UCSD-AML1 (cell line): ENCODE measurements at regions not wholly inside any gene's neighbourhood (a gene's known extent, or its start where the extent isn't known, plus 50 kb on each side); places are given as distances from the start of the nearest gene placed in this dataset.
"Not testable (repeated sequence)": the region's sequence is repeated elsewhere in the genome, so short reads cannot be mapped to it uniquely, and the experiment has no call there.

Experiments
- DNase-seq: peaks from one replicate; lab custom pipeline; 2025; ENCODE audit not compliant: unreplicated experiment; lab: John Stamatoyannopoulos, UW

DNA sequence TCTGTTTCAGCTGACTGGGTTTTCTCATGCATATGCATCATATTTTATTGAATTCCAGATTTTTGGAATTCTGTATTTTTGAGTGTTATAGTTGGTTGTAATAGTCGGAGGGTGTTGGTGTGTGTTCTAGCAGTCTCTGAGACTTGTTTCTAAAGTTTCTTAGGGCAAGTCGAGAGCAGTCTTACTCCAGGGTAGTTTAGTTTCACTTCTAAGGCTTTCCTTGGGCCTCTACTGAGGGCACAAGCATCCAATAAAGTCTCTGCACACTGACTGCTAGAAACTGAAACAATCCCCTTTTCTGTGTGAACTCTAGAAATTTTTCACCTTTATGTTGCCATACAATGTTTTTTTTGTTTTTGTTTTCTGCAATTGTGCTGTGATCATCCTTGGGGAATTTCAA is 663.7 kb upstream of the LRATD1 start:
- no peak for DNase-seq

DNA sequence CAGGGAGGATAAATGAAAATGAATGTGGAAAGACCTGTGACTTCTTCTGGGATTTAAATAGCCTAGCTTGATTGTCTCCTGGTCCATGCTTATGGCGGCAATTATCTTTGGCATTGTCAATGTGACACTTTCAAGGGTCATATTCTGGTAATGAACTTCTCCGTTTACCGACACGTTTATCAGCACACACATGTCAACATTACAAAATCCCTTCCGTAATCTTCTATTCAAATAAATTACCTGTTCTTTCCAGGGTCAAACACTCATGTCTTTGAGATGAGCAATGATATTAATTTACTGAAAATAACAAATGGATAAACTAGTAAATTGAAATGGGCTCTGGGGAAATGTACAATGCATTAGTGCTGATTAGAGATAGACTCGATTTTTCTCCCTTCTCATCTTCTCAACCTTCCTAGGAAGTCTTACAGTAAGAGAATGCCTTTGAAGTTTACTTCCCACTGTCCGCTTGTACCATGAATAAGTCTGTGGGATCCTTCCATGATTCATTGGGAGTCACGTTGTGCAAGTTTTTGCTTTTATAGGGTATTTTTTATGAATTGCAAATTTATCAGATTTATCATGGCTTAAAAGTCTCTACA is 646.3 kb upstream of the LRATD1 start:
- no peak for DNase-seq

DNA sequence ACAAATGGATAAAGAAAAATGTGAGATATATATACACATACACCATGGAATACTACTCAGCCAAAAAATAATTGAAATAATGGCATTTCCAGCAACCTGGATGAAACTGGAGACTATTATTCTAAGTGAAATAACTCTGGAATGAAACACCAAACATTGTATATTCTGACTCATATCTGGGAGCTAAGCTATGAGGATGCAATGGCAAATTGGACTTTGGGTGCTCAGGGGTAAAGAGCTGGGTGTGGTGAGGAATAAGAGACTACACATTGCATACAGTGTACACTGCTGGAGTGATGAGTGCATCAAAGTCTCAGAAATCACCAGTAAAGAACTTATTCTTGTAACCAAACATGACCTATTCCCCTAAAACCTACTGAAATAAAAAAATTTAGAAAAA is 636.0 kb upstream of the LRATD1 start:
- no peak for DNase-seq

DNA sequence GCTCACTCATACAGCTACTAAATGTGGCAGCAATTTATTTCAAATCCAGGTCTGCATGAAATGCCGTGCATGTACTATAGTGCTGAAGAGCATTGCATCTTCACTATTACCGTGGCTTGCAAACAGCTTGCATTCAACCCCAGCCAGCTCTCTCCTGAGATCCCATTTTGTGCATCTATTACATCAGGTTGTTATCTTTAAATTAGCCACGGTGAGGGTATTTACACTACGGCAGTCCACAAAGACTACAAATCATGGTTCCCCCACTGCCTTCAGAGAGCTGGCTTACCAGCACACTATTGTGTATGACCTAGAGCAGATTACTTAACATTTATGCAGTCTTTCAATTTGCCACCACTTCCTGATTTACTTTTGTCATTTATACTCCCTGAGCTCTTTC is 621.3 kb upstream of the LRATD1 start:
- no peak for DNase-seq

DNA sequence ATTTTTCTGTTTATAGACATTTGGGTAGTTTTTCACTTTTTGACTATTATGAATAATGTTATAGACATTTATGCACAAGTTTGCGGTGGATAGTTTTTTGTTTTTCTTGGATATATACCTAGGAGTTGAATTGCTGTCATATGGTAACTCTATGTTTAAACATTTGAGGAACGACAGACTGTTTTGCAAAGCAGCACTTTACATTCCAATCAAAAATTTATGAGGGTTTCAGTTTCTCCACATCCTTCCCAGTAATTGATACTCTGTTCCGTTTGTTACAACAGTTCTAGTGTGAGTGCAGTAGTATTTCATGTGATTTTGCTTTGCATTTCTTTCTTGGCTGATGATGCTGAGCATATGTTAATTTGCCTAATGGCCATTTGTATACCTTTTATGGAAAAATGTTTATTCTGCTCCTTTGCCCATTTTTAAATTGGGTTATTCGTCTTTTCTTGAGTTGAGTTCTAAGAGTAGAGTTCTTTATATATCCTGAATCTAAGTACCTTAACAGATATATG is 617.3 kb upstream of the LRATD1 start:
- no peak for DNase-seq

DNA sequence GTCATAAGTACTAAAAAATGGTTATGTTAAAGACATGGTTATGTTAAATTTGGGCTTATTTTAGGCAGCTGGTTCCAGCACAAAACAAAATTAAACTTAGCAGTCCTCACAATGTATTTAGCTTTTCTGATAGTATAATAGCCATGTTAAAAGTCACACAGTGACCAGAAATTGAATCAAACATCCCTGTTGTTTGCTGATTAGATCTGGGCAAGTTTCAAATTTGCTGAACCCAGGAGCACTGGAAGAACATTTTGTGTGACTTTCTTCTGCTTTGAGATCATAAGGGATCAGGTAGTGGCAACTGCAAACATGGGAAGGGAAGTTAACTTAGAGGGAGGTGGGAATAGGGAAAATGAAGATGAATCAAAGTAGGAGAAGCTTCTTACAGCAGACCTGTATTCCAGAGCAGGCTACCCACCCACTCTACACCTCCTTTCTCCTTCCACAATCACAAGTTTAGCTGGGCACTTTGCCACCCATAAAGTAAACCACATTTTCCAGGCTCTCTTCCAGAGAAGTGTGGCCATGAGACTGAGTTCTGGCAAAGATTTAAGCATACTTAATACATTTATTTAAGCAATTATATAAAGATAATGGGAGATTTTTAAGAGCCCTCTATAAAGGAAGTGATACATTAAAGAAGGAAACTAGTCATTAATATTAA is 616.1 kb upstream of the LRATD1 start:
- no peak for DNase-seq

DNA sequence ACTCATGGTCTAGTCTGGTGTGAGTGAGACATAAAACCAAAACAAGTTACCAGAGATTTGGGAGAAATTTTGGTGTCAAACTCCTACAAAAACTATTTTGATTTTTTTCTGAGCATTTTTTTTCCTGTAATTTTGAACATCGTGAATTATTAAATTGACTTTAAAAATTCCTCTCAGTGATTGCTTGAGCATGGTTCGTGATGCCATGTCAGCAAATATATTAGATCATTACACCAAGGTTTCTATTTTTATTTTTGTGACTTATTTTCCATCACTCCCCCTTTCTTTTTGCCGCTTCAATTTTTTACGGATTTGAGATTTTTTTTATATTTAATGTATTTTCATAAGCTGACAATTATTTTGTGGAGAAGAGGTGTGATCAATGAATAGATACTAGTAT is 613.9 kb upstream of the LRATD1 start:
- no peak for DNase-seq

DNA sequence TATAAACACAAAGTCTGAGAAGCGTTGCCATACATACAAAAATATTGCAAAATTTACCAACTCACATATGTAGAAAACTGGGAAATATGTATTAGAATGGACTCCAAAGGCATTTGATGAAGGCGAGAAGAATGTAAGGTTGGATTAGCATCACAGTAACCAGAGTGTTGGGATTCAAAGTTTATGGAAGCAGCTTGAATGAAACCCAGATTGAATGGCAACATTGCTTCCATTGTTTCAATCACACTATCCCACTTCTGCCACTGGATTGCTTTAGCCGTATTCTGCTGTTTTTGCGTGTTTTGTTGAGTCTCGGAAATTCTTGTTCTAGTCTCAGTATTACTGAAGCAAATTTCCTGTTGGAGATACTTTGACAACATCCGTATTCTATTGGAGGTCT is 609.0 kb upstream of the LRATD1 start:
- no peak for DNase-seq

DNA sequence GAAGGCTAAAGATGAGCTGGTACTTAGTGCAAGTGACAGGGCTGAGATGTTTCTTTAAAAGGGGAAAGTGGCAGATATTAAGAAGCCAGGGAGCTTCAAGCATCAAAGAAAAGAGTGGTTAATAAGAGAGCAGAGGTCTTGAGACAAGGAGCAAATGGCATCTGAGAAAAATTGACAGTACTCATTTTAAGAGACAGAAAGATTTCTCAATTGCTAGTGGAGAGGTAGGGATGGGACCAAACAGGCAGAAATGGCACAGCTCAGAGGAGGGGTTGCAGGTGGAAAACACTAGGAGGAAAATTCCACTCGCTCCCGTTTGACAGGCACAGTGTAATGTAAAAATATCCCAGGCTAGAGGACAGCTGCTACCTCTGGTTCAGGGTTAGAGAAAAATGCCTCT is 593.4 kb upstream of the LRATD1 start:
- DNase-seq: no peak

DNA sequence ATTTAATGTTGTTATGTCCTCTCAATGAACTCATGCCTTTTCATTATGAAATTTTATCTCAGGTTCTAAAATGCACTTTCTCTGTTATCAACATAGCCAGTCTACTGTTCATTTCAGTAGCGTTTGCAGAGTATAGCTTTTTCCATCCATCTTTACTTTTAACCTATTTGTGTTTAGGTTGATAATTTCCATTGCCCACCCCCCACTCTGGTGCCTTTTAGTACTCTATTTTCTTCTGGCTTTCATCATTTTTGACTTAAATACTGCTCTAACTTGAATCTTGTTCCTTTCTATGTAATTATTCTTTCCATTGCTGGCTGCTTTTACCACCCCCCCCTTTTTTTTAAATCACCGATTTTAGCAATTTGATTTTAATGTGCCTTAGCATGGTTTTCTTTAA is 585.0 kb upstream of the LRATD1 start:
- DNase-seq: no peak

DNA sequence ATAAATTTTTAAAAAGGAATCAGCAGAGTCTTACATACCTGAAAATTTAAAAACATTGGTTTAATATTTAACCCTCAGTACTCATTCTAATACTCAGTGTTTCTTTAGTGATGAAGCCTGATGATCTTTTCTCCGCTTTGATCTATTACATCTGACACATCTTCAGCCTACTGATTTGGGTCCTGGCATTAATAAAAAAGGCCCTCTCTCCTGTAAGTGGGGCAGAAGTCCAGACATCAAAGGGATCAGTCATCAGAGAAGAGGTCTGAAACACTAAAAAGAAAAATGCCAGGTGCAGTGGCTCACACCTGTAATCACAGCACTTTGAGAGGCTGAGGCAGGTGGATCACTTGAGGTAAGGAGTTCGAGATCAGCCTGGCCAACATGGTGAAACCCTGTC is 581.1 kb upstream of the LRATD1 start:
- no peak for DNase-seq

DNA sequence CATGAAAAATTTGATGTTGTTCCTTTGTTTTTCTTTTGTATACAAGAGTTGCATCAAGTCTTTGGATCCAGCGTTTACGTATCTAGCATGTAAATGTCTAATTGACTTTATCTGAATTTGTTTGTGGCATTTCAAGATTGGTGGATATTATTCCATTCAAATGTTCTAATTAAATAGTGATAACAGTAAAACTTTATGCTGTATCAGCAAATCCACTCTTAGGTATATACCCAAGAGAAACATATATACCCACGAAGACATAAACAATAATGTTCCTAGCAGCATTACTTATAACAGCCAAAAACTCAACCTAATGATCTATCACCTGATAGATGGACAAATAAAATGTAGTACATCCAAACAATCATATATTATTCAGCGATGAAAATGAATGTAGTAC is 579.4 kb upstream of the LRATD1 start:
- DNase-seq: no peak

DNA sequence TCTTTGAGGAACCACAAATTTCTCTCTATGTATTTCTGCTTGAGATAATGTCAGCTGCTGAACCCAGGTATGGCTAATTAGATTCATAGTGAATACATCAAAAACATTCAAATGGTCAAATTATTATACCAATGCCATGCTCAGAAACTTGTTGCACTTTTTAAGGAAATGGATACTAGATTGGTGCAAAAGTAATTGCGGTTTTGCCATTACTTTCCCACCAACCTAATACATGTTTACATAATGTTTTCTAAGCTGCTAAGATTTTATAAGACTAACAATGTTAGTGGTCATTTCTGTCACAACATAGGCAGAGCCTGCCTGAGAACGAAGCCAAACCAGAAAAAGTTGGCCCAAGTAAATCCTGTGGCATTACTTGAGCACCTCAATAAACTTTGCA is 568.2 kb upstream of the LRATD1 start:
- no peak for DNase-seq

DNA sequence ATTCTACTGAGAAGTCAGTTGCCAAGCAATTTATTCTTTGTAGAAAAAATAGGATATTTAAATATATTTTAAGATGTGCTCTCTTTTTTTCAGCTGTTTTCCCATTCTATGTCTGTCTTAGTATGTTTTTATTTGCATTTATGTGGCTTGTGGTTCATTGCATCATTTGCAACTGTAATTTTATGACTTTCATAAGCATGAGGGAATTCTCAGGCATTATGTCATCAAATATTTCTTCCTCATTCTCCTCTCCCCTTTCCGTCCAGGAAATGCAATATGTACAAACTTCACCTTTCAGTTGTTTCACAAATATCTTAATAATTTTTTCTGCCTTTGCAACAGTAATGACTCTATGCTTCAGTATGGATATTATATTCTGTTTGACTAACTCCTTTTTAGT is 560.2 kb upstream of the LRATD1 start:
- DNase-seq: no peak

DNA sequence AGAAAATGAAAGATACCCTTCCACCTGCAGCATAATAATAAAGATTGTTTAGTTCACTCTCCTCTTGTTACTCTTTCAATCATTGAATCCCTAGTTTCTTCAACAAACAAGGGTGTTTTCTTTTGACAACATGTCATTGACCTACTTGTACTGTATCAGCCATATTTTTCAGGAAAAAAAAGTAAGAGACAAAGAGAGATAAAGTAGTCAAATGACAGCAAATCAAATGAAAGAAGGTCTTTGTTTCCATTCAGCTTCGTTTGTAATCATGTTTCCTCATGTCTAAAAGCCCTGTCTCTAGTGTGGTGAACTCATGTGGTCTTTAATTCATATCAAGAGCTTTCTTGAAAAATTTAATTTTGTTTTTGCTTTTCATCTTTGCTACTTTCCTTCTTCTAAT is 557.8 kb upstream of the LRATD1 start:
- DNase-seq: no peak

DNA sequence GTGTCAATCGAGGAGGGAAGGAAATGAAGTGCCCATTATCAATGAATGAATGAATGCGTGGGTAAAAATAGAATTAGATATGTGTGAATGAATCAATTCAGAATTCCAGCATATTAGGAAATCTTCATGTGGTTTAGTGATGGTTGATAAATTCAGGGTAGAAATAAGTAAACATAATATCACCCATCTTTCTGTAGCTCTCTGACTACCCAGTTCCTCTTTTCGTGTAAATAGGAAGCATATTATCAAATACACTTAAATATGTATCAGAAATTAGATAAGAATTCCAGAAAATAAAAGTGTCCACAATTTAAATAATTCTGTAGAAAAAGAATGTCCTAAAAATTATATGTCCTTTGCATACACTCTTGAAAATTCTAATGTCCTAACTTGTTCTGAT is 552.9 kb upstream of the LRATD1 start:
- no peak for DNase-seq

DNA sequence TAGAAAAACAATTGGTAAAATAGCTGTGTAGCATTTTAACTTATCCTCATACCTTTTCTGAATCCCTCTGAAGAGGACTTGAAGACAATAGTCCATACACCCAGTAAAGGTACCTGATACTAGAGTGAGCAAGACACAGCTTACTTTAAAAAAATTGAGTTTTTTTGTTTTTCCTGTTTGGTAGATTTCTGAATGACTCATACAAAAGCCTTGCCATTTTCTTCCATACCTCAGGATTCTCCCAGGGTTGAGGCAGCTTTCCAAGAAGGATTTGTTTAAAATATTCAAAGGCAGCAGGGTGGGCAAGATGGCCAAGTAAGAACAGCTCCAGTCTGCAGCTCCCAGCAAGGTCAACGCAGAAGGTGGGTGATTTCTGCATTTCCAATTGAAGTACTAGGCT is 551.0 kb upstream of the LRATD1 start:
- DNase-seq: no peak

DNA sequence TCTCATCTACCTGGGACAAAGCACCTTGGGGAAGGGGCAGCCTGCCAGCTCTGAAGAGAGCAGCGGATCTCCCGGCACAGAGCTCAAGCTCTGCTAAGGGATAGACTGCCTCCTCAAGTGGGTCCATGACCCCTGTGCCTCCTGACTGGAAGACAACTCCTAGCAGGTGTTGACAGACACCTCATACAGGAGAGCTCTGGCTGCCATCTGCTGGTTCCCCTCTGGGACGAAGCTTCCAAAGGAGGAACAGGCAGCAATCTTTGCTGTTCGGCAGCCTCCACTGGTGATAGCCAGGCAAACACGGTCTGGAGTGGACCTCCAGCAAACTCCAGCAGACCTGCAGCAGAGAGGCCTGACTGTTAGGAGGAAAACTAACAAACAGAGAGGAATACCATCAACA is 549.9 kb upstream of the LRATD1 start:
- DNase-seq: no peak

DNA sequence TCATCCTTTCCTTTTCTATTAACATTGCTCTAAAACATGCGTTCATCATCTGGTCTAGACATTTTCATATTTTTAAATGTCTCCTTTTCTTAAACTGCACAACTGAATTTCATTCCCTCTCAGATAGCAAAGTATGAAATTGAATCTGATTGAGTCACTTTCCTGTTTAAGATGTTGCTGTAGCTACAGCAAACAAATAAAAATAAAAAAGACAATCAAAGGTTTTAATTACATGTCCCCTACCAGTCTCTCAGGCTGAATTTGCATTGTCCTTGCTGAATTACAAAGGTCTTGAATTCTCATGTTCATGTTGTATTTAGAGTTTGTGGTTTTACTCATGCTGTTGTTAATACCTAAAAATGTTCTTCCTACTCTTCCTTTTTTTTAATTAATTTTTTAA is 537.9 kb upstream of the LRATD1 start:
- no peak for DNase-seq

DNA sequence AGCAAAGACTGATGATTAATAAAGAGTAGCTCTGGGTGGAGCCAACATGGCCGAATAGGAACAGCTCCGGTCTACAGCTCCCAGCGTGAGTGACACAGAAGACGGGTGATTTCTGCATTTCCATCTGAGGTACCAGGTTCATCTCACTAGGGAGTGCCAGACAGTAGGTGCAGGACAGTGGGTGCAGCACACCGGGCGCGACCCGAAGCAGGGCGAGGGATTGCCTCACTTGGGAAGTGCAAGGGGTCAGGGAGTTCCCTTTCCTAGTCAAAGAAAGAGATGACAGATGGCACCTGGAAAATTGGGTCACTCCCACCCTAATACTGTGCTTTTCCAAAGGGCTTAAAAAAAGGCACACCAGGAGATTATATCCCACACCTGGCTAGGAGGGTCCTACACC is 533.4 kb upstream of the LRATD1 start:
- DNase-seq: not testable (repeated sequence)

DNA sequence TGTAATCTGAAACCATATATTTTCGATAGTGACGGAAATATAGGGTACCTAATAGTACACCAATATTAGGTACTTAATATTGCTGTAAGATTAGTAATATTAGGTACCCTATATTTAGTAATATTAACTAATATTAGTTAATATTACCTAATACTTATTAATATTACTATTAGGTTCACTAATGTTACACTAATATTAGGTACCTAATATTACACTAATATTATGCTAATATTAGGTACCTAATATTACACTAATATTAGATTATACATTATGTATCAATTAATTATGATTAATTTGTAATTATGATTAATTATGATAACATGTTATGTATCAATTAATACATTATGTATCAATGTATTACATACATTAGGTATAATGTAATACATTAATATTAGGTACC is 518.2 kb upstream of the LRATD1 start:
- no peak for DNase-seq

DNA sequence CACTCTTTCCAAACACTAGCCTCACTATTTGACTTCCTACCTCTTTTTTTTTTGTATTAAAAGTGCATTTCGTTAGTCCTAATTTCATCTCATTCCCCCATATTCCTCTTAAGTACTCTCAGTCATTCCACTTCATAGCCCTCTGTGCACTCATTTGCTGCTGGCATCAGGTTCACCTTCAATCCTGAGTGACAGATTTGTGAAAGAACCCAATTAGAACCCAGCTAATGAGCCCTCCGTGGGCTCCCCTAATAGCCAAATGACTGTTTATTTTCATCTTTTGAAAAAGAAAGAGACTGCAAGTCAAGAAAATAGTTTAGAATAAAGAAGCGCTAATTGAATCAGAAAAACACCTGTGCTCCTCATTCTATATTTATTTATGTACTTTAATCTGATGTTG is 512.1 kb upstream of the LRATD1 start:
- no peak for DNase-seq

DNA sequence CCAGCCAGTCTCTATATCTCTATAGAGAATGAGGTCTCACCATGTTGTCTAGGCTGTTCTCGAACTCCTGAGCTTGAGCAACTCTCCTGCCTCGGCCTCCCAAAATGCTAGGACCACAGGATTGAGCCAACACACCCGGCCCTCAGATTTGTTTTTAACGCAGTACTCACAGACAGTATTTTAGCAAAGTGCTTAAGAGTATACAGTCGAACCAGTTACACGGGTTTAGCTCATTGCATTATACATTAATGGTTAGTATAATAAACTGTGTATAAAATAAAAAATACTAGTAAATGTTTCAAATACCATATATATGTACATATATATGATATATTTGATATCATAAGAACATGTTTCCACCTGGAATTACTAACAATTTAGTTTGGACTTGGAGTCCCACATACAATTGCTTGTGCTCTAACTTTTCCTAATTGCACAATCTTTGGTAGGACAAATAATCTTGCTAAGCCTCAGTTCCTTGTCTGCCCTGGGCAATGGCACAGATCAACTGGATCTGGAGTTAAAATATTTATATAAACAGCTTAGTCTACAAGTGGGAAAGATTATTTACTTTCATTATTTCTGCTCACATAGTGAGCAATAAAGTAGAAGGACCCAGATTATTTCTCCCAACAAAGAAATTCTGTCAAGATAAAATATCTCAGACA is 508.9 kb upstream of the LRATD1 start:
- DNase-seq: no peak
